ENCODE measurements at regions not wholly inside any gene's neighbourhood (a gene's known extent, or its start where the extent isn't known, plus 50 kb on each side); places are given as distances from the start of the nearest gene placed in this dataset.

- TF ChIP-seq POLR2A (IDR thresholded peaks at IDR 0.05) (no peak), CTCF (IDR thresholded peaks at IDR 0.05) (no peak)
These were observed 227.2 kb upstream of the MAP3K1 start for GRCh38 chr5:56588131-56588487.
